Breast epithelium (tissue), 4 donors: ENCODE measurements at regions not wholly inside any gene's neighbourhood (a gene's known extent, or its start where the extent isn't known, plus 50 kb on each side); places are given as distances from the start of the nearest gene placed in this dataset.

Experiments used
- DNase-seq, 2 donors: peaks; one replicate each; pipeline ENCODE4 v3.0.0-alpha.2; 2019; ENCODE audit warnings: low spot score in 2 of 2
- H3K27ac ChIP-seq, 2 donors: fragments of 200-600 bp; sonication (generic) in 1 of 2; one replicate each; pipeline ENCODE4 v1.5.1; 2016 to 2019; ENCODE audit warnings: mild to moderate bottlenecking in 1 of 2
- H3K27me3 ChIP-seq, 2 donors: fragments of 200-600 bp; sonication (generic) in 1 of 2; one replicate each; pipeline versions ENCODE4 v1.5.1 to v1.6.0; 2017 to 2019; ENCODE audit warnings: control low read depth in 1 of 2, mild to moderate bottlenecking in 1 of 2
- H3K36me3 ChIP-seq: fragments of 200-600 bp; one replicate; pipeline ENCODE4 v1.5.1; 2019
- H3K4me1 ChIP-seq, 2 donors: fragments of 200-600 bp; sonication (generic); one replicate each; pipeline ENCODE4 v1.5.1; 2016 to 2019; ENCODE audit warnings: control low read depth in 1 of 2
- H3K4me3 ChIP-seq, 3 donors: fragments of 200-600 bp; sonication (generic); 1 replicate in 2 of 3; 2 replicates in 1 of 3; pipeline ENCODE4 v1.5.1; 2016 to 2019; ENCODE audit warnings: mild to moderate bottlenecking in 3 of 3, moderate library complexity in 2 of 3
- H3K9me3 ChIP-seq, 2 donors: fragments of 200-600 bp; sonication (generic) in 1 of 2; one replicate each; pipeline ENCODE4 v1.5.1; 2016 to 2019; ENCODE audit warnings: control low read depth in 1 of 2
- CTCF ChIP-seq, 3 donors: fragments of 450-650 bp; IDR thresholded peaks; one replicate each; pipeline ENCODE4 v1.5.1; 2016 to 2017; ENCODE audit warnings: antibody characterized with exemption in 3 of 3, mild to moderate bottlenecking in 3 of 3, moderate library complexity in 3 of 3
- POLR2A ChIP-seq: fragments of 450-650 bp; IDR thresholded peaks from one replicate; pipeline ENCODE4 v1.6.1; 2016; ENCODE audit warnings: antibody characterized with exemption, mild to moderate bottlenecking, moderate library complexity
- POLR2AphosphoS5 ChIP-seq, 3 donors: sonication (generic); formaldehyde crosslinking; IDR thresholded peaks; one replicate each; pipeline ENCODE4 v1.6.1; 2017; ENCODE audit warnings: antibody characterized with exemption in 3 of 3
- intact Hi-C: fragments of 100-400 bp; cut with DNase I; formaldehyde crosslinking; loops from one replicate; pipeline ENCODE4 v1.15.1; 2023; ENCODE audit warnings: low total_unique reads

- Histone ChIP-seq H3K9me3 (no peaks in the 10 kb centered on the region), H3K27ac (no peak overlapping the region), H3K4me1 (no peaks in the 10 kb centered on the region), H3K27me3 (no peaks in the 10 kb centered on the region), H3K36me3 (no peaks in the 10 kb centered on the region), H3K4me3 (no peak overlapping the region)
- intact Hi-C loops = no loop called here
- DNase-seq = no peak
- no peak for TF ChIP-seq POLR2AphosphoS5 (IDR thresholded peaks at IDR 0.05)
- no peak for TF ChIP-seq POLR2A
- TF ChIP-seq CTCF (IDR thresholded peaks at IDR 0.05) = no peak
Observed at GRCh38 chr10:98326621-98327027, 58.6 kb upstream of the LOXL4 start.

GRCh38 chr10:98323221-98324164 is 55.5 kb upstream of the LOXL4 start:
- Histone ChIP-seq H3K36me3 (no peaks in the 10 kb centered on the region), H3K27ac (peak overlapping the region in 1 of 2 donors; percentile 37), H3K4me3 (no peak overlapping the region), H3K9me3 (no peaks in the 10 kb centered on the region), H3K4me1 (no peaks in the 10 kb centered on the region), H3K27me3 (no peaks in the 10 kb centered on the region)
- no peak for TF ChIP-seq CTCF (IDR thresholded peaks at IDR 0.05)
- TF ChIP-seq POLR2AphosphoS5 (IDR thresholded peaks at IDR 0.05) = peak in 2 of 3 donors; percentile 17 to 51
- peak in 1 of 2 donors; percentile 48 for DNase-seq
- intact Hi-C loops = no loop called here

- Histone ChIP-seq H3K9me3 (no peaks in the 10 kb centered on the region), H3K4me1 (no peaks in the 10 kb centered on the region), H3K4me3 (no peak overlapping the region), H3K27ac (no peak overlapping the region), H3K36me3 (no peaks in the 10 kb centered on the region), H3K27me3 (no peaks in the 10 kb centered on the region)
- DNase-seq = no peak
- TF ChIP-seq POLR2A (no peak), POLR2AphosphoS5 (IDR thresholded peaks at IDR 0.05) (no peak), CTCF (IDR thresholded peaks at IDR 0.05) (no peak)
- intact Hi-C loops = no loop called here
Observed at GRCh38 chr10:98321186-98321780, 53.3 kb upstream of the LOXL4 start.

DNA sequence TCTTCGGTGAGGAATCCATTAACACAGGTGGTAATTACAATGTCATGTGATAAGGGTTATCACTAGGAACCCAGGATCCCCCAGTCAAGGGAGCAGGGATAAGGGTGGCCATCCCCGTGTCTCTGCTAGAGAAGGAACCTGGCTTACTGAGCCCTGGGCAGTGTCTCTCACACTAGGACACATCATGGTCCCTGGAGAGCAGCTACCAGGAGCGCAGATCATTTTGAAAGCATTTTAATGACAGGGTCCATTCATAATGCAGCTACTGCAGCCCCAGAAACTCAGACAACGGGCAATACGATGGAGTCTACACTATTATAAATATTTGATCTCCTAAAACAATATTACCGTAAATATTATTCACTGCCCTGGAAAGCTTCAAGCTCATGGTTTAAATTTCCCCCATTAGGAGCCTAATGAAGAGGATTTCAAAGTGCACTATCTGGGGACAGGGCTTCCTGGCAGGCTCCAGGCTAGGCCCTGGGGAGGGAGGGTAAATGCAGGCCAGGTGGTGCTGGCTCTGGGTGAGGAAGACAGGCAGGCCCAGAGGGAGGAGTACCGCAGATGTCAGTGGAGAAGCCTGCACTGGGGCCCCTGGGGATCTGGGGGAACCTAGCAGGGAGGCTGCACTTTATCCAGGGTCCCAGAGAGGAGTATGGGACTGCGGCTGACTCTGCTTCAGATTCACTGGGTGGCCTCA is 52.6 kb upstream of the LOXL4 start:
- Histone ChIP-seq H3K27ac (no peak overlapping the region), H3K4me1 (no peaks in the 10 kb centered on the region), H3K4me3 (no peak overlapping the region), H3K9me3 (no peaks in the 10 kb centered on the region), H3K27me3 (no peaks in the 10 kb centered on the region), H3K36me3 (no peaks in the 10 kb centered on the region)
- TF ChIP-seq POLR2A (no peak), CTCF (IDR thresholded peaks at IDR 0.05) (no peak), POLR2AphosphoS5 (IDR thresholded peaks at IDR 0.05) (no peak)
- intact Hi-C loops = no loop called here
- DNase-seq = no peak

GRCh38 chr10:98318861-98319260 is 50.9 kb upstream of the LOXL4 start:
- Histone ChIP-seq H3K36me3 (no peaks in the 10 kb centered on the region), H3K4me3 (no peak overlapping the region), H3K27me3 (no peaks in the 10 kb centered on the region), H3K4me1 (no peaks in the 10 kb centered on the region), H3K27ac (no peak overlapping the region), H3K9me3 (no peaks in the 10 kb centered on the region)
- TF ChIP-seq CTCF (IDR thresholded peaks at IDR 0.05) (no peak), POLR2A (no peak), POLR2AphosphoS5 (IDR thresholded peaks at IDR 0.05) (no peak)
- intact Hi-C loops = no loop called here
- DNase-seq = no peak
